GM23338 (cell line): ENCODE measurements at regions not wholly inside any gene's neighbourhood (a gene's known extent, or its start where the extent isn't known, plus 50 kb on each side); places are given as distances from the start of the nearest gene placed in this dataset.

ENCODE experiments used
- EZH2 ChIP-seq: fragments of 200-600 bp; sonication (generic); IDR thresholded peaks from one replicate; pipeline ENCODE4 v1.8.0; 2017; ENCODE audit warnings: antibody characterized with exemption, mild to moderate bottlenecking, low read depth; ENCODE audit not compliant: unreplicated experiment
- TF ChIP-seq, protein P1 (sequence below), 2 experiments: fragments of 200-600 bp in 1 of 2; sonication (generic) in 1 of 2; conservative IDR thresholded peaks; 2 replicates each; pipeline versions ENCODE4 v1.5.1 to v1.6.1; 2016 to 2017; ENCODE audit warnings: antibody characterized with exemption in 2 of 2, low read depth in 2 of 2, mild to moderate bottlenecking in 2 of 2, moderate library complexity in 1 of 2

DNA sequence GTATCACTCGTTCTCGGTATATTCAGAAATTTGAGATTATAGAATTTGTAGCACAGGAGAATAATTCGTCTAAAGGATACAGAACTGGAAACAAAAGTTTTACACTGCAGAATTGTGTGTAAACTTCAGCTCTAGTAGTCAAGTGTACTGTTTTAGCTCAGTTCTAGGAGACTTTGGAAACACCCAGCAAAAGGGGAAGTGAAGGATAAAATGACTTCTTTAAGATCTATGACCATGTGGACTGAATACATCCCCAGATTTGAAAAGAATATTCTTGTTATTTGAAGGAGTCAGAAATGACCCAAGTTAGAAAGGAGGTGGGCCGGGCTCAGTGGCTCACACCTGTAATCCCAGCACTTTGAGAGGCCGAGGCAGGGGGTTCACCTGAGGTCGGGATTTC lies 174.0 kb upstream of the FOXQ1 start:
- TF ChIP-seq, protein P1, sequence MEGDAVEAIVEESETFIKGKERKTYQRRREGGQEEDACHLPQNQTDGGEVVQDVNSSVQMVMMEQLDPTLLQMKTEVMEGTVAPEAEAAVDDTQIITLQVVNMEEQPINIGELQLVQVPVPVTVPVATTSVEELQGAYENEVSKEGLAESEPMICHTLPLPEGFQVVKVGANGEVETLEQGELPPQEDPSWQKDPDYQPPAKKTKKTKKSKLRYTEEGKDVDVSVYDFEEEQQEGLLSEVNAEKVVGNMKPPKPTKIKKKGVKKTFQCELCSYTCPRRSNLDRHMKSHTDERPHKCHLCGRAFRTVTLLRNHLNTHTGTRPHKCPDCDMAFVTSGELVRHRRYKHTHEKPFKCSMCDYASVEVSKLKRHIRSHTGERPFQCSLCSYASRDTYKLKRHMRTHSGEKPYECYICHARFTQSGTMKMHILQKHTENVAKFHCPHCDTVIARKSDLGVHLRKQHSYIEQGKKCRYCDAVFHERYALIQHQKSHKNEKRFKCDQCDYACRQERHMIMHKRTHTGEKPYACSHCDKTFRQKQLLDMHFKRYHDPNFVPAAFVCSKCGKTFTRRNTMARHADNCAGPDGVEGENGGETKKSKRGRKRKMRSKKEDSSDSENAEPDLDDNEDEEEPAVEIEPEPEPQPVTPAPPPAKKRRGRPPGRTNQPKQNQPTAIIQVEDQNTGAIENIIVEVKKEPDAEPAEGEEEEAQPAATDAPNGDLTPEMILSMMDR (conservative IDR thresholded peaks at IDR 0.05; ENCODE audit: low read depth in 2 of 2) = no peak
- TF ChIP-seq EZH2 = no peak
